Thoracic aorta (tissue), 2 donors: ENCODE measurements at regions not wholly inside any gene's neighbourhood (a gene's known extent, or its start where the extent isn't known, plus 50 kb on each side); places are given as distances from the start of the nearest gene placed in this dataset.
A peak's percentile ranks its signal among the peaks of the same experiment; 100 is the strongest.

ENCODE experiments used
- ATAC-seq: fragments of 150-250 bp; one replicate; pipeline ENCODE4 v1.8.0; 2017; ENCODE audit warnings: low read depth; ENCODE audit not compliant: insufficient number of reproducible peaks, low FRiP score
- DNase-seq: peaks from one replicate; pipeline ENCODE4 v3.0.0-alpha.2; 2020; ENCODE audit warnings: low spot score
- H3K27ac ChIP-seq, 2 donors: fragments of 200-600 bp; sonication (generic); 1 replicate in 1 of 2; 2 replicates in 1 of 2; pipeline ENCODE4 v1.5.1; 2016; ENCODE audit warnings: mild to moderate bottlenecking in 2 of 2, moderate library complexity in 2 of 2
- H3K27me3 ChIP-seq: fragments of 200-600 bp; sonication (generic); replicated peaks from 2 replicates; pipeline ENCODE4 v1.6.0; 2016; ENCODE audit warnings: mild to moderate bottlenecking; ENCODE audit not compliant: insufficient read depth
- H3K36me3 ChIP-seq: fragments of 200-600 bp; sonication (generic); one replicate; pipeline ENCODE4 v1.5.1; 2016
- H3K4me1 ChIP-seq, 2 donors: fragments of 200-600 bp; sonication (generic); 1 replicate in 1 of 2; 2 replicates in 1 of 2; pipeline versions ENCODE4 v1.5.1 to v1.6.0; 2016; ENCODE audit warnings: low read depth in 2 of 2, mild to moderate bottlenecking in 1 of 2; ENCODE audit not compliant: control insufficient read depth in 1 of 2
- H3K4me3 ChIP-seq: fragments of 200-600 bp; sonication (generic); 2 replicates; pipeline ENCODE4 v1.5.1; 2016; ENCODE audit warnings: mild to moderate bottlenecking
- H3K9me3 ChIP-seq: fragments of 200-600 bp; sonication (generic); 2 replicates; pipeline ENCODE4 v1.5.1; 2016
- CTCF ChIP-seq: fragments of 200-600 bp; sonication (generic); IDR thresholded peaks from one replicate; pipeline ENCODE4 v1.5.1; 2019; ENCODE audit warnings: antibody characterized with exemption

- ATAC-seq (no peak), DNase-seq (no peak)
- no peak overlapping the region for H3K27ac ChIP-seq
- no peaks in the 10 kb centered on the region for H3K27me3 ChIP-seq
- no peaks in the 10 kb centered on the region for H3K9me3 ChIP-seq
- TF ChIP-seq CTCF, result no peak
- peaks cover 0 to 9% of the 10 kb centered on the region in 2 donors for H3K4me1 ChIP-seq
- no peak overlapping the region for H3K4me3 ChIP-seq
- no peaks in the 10 kb centered on the region for H3K36me3 ChIP-seq
Measured at GRCh38 chr3:20343790-20344189, 157.8 kb upstream of the SGO1 start.

DNA sequence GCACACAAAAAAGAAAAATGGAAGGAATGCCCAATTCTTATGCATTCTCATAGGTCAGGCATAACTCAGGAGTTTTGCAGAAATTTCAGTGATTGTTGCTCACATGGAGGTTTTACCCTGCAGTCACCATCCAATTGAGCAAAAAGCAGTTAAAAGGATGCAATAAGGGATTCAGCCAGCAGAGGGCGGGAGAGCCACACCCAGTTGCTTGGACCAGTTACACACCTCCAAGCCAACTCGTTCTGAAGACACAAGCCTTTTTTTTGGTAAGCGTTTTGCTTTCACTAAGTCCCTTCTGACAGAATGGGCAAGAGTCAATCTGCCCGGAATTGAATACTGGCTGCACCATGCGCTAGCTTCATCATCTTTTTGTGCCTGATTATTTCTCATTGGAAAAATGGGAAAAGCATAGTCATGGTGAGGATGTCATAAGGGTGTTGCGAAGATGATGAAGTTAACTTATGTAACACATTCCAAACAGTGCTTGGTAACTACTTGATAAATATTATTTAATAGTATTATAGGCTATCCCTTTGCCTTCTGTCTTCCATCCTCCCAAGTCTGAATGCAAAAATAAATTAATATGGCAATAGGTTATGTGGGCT lies 154.4 kb upstream of the SGO1 start:
- ATAC-seq (peak; percentile 56), DNase-seq (peak; percentile 7)
- Histone ChIP-seq H3K4me1 (peaks cover 0 to 9% of the 10 kb centered on the region in 2 donors), H3K4me3 (peak overlapping the region; percentile 50), H3K27me3 (no peaks in the 10 kb centered on the region), H3K9me3 (no peaks in the 10 kb centered on the region), H3K27ac (no peak overlapping the region), H3K36me3 (no peaks in the 10 kb centered on the region)
- peak; percentile 90 for TF ChIP-seq CTCF

GRCh38 chr3:20336572-20336971 lies 150.6 kb upstream of the SGO1 start:
- Histone ChIP-seq H3K9me3 (no peaks in the 10 kb centered on the region), H3K4me1 (no peaks in the 10 kb centered on the region), H3K27ac (no peak overlapping the region), H3K4me3 (no peak overlapping the region), H3K27me3 (no peaks in the 10 kb centered on the region), H3K36me3 (no peaks in the 10 kb centered on the region)
- no peak for TF ChIP-seq CTCF
- ATAC-seq (no peak), DNase-seq (no peak)

DNA sequence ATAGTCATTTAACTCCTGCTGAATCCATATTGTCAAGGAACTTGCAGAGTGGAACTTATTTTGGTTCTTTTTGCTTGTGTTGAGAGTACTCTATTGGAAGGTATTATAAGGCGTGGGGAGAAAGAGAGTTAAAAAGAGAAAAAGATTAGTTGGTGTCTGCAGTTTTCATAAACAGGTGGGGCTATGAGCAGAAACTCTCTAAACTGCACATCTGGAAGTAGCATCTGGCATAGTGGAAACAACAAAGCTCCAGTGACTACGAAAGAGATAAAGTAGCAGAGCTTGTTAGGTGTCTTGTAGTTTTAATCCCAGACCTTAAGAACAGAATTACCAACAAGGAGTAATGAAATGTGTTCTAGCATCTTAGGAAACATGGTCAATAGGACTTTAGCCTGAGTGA lies 148.8 kb upstream of the SGO1 start:
- no peak for TF ChIP-seq CTCF
- Histone ChIP-seq H3K4me1 (peaks cover 4 to 5% of the 10 kb centered on the region in 2 donors), H3K27ac (no peak overlapping the region), H3K9me3 (no peaks in the 10 kb centered on the region), H3K27me3 (no peaks in the 10 kb centered on the region), H3K36me3 (no peaks in the 10 kb centered on the region), H3K4me3 (no peak overlapping the region)
- DNase-seq (no peak), ATAC-seq (no peak)

GRCh38 chr3:20327889-20328288 lies 141.9 kb upstream of the SGO1 start:
- Histone ChIP-seq H3K9me3 (no peaks in the 10 kb centered on the region), H3K4me1 (peaks cover 18 to 20% of the 10 kb centered on the region in 2 donors)

More at GRCh38 chr3:20327889-20328288, 141.9 kb upstream of the SGO1 start:
- no peak overlapping the region for H3K27ac ChIP-seq
- DNase-seq, result no peak
- no peaks in the 10 kb centered on the region for H3K36me3 ChIP-seq
- TF ChIP-seq CTCF, result no peak
- ATAC-seq, result no peak
- no peaks in the 10 kb centered on the region for H3K27me3 ChIP-seq
- H3K4me3 ChIP-seq, result no peak overlapping the region
